Left colon (tissue), 2 donors: ENCODE measurements at regions not wholly inside any gene's neighbourhood (a gene's known extent, or its start where the extent isn't known, plus 50 kb on each side); places are given as distances from the start of the nearest gene placed in this dataset.
"Not testable (repeated sequence)": the region's sequence is repeated elsewhere in the genome, so short reads cannot be mapped to it uniquely, and the experiment has no call there.

Experiments
- ATAC-seq: fragments of 200-7000 bp; cut with Tn5 transposase; one replicate; pipeline ENCODE4 v1.9.1; 2020; ENCODE audit warnings: mild to moderate bottlenecking, moderate library complexity
- DNase-seq, 2 donors: peaks; one replicate each; pipeline ENCODE4 v3.0.0-alpha.2; 2020
- intact Hi-C, 2 donors: fragments of 100-400 bp; cut with DNase I in 1 of 2; cut with micrococcal nuclease in 1 of 2; formaldehyde crosslinking; loops; one replicate each; pipeline versions ENCODE4 v1.11.2 to v1.14.0; 2022; cut with DNase I, micrococcal nuclease
- donor health status: DM: no; HTN: no; CAD: no.
- donor health status: DM: yes; HTN: yes; CAD: no.

DNA sequence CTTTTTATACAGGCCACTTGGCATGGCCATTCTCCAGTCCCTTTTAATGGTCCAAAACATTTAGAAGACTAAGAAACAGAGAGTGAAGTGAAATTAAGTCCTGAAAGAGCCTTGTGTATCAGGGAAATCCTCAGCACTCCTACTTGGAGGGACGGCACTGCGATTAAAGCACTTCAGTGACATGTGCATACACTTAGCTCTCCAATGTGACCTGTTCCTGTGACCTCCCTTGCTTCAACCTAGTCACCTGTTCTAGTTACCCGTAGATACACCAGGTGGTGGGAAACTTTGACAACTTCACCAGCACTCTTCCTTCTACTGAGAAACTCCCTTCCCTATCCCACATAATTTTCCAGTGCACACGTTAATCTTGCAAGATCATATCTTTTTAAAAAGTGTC is 51.4 kb upstream of the POMZP3 start:
- intact Hi-C loops, DNase-seq, ATAC-seq: not testable (repeated sequence)

DNA sequence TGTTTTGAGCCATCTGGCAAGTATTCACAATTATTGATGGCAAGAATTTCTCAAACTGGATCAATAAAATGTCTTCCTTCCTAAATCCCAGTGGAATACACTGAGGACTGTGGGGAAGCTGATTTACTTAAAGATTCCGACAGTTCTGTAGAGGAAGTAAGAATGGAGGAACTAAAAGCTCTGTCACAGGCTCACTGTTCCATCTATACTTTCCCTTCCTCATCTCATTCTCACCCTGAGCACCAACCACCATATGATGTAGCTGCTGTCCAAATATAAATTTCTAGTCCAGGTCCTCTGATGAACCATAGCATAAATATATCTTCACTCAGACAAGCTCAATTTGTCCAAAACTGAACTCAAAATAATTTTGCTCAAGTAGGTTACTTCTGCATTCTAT is 49.8 kb upstream of the POMZP3 start:
- DNase-seq, ATAC-seq, intact Hi-C loops: not testable (repeated sequence)
